ENCODE measurements at regions not wholly inside any gene's neighbourhood (a gene's known extent, or its start where the extent isn't known, plus 50 kb on each side); places are given as distances from the start of the nearest gene placed in this dataset.

DNA sequence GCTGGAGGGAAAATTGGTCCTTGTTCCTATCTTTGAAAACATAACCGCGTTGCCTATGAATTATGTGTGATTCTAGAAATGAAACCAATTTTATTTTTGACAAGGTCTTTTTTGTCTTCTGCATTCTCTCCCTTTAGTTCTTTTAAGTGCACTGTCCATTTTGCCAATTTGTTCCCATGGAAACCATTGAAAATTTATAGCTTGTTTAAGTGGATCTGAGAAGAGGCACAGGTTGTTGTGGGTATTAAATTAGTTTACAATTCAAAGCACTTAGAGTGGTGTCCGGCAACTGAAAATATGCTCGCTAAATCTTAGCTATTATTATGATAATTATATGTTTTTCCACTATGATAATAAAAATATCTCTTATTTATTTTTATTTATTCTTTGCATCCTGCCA lies 107.5 kb upstream of the FSHR start:
- 0 out of 2 replicates have a peak overlapping the region, but pooled peaks have one; percentile 34 for H2AFZ ChIP-seq
- H3K4me3 ChIP-seq = no peak overlapping the region
- no peaks in the 10 kb centered on the region for H3K9me3 Mint-ChIP-seq
- H4K20me1 ChIP-seq (replicated peaks; ENCODE audit: insufficient read depth) = no peaks in the 10 kb centered on the region
- H3K36me3 ChIP-seq (ENCODE audit: insufficient read depth) = no peaks in the 10 kb centered on the region
- H3K9me2 ChIP-seq (ENCODE audit: insufficient read depth) = no peaks in the 10 kb centered on the region; the same call in 1 of the 2 replicates
- DNase-seq (ENCODE audit: low spot score) = no peak
- H3K4me3 Mint-ChIP-seq = no peak overlapping the region
- H3K27ac Mint-ChIP-seq = no peak overlapping the region
- no peaks in the 10 kb centered on the region for H3F3A ChIP-seq (replicated peaks; ENCODE audit: low read depth)
- no peaks in the 10 kb centered on the region for H3K27me3 ChIP-seq (ENCODE audit: insufficient read depth)
- no peak overlapping the region for H3K27ac ChIP-seq (ENCODE audit: low read depth)
- peaks cover 2% of the 10 kb centered on the region for H3K27me3 Mint-ChIP-seq (ENCODE audit: insufficient read depth, low read depth, poor library complexity)
- no peaks in the 10 kb centered on the region for H3K36me3 Mint-ChIP-seq (ENCODE audit: low read depth)
- H3K4me1 Mint-ChIP-seq = peaks cover 2% of the 10 kb centered on the region; the same call in 2 of the 3 replicates
- no peaks in the 10 kb centered on the region for H3K79me2 ChIP-seq (replicated peaks; ENCODE audit: insufficient read depth)
- ATAC-seq = no peak
- TF ChIP-seq ZNF114 (CRISPR knock-in tag; IDR thresholded peaks at IDR 0.05) = no peak
- no peak for TF ChIP-seq JUNB (IDR thresholded peaks at IDR 0.05; ENCODE audit: unreplicated experiment)
- TF ChIP-seq ZNF331 (CRISPR knock-in tag; IDR thresholded peaks at IDR 0.05; ENCODE audit: low read depth) = no peak
- TF ChIP-seq EZH2phosphoT487 (IDR thresholded peaks at IDR 0.05; ENCODE audit: unreplicated experiment) = no peak
- TF ChIP-seq EZH2 (IDR thresholded peaks at IDR 0.05; ENCODE audit: low read depth, unreplicated experiment) = no peak
- no peak overlapping the region for H3K4me2 ChIP-seq
- H3K4me1 ChIP-seq (ENCODE audit: insufficient read depth) = no peaks in the 10 kb centered on the region; the same call in 1 of the 2 replicates

DNA sequence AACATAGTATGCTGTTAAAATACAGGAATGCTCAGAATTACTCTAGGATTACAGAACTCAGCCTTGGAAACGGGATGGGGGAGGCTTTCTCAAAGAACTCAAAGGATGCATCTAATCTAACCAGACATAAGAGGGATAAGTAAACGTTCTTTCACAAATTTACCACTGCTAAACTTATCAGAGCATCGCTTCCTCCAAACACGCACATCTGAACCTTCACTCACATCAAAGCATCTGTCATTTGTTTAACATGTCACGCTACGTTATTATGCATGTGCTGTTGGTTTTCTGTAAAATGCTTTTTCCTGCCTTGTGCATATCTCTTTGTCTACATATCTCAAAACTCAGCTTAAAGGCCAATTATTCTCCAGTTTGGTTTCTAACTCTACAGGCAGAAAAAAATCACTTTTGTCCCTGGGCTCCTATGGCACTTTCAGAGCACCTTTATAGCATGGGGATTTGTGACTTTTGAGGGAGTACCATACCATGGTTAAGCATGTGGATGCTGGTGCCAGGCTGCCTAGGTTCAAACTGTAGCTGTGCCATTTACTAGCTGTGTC lies 106.7 kb upstream of the FSHR start:
- Histone ChIP-seq H3K4me3 (no peak overlapping the region), H3K79me2 (replicated peaks; ENCODE audit: insufficient read depth) (no peaks in the 10 kb centered on the region), H3K9me2 (ENCODE audit: insufficient read depth) (no peaks in the 10 kb centered on the region; the same call in 1 of the 2 replicates), H3F3A (replicated peaks; ENCODE audit: low read depth) (no peaks in the 10 kb centered on the region), H3K4me2 (no peak overlapping the region), H2AFZ (peak overlapping the region; percentile 34; the same call in 1 of the 2 replicates), H3K36me3 (ENCODE audit: insufficient read depth) (no peaks in the 10 kb centered on the region), H4K20me1 (replicated peaks; ENCODE audit: insufficient read depth) (no peaks in the 10 kb centered on the region), H3K27ac (ENCODE audit: low read depth) (no peak overlapping the region), H3K4me1 (ENCODE audit: insufficient read depth) (no peaks in the 10 kb centered on the region; the same call in 1 of the 2 replicates), H3K27me3 (ENCODE audit: insufficient read depth) (no peaks in the 10 kb centered on the region)
- ATAC-seq (no peak), DNase-seq (ENCODE audit: low spot score) (no peak)
- TF ChIP-seq, protein P1, sequence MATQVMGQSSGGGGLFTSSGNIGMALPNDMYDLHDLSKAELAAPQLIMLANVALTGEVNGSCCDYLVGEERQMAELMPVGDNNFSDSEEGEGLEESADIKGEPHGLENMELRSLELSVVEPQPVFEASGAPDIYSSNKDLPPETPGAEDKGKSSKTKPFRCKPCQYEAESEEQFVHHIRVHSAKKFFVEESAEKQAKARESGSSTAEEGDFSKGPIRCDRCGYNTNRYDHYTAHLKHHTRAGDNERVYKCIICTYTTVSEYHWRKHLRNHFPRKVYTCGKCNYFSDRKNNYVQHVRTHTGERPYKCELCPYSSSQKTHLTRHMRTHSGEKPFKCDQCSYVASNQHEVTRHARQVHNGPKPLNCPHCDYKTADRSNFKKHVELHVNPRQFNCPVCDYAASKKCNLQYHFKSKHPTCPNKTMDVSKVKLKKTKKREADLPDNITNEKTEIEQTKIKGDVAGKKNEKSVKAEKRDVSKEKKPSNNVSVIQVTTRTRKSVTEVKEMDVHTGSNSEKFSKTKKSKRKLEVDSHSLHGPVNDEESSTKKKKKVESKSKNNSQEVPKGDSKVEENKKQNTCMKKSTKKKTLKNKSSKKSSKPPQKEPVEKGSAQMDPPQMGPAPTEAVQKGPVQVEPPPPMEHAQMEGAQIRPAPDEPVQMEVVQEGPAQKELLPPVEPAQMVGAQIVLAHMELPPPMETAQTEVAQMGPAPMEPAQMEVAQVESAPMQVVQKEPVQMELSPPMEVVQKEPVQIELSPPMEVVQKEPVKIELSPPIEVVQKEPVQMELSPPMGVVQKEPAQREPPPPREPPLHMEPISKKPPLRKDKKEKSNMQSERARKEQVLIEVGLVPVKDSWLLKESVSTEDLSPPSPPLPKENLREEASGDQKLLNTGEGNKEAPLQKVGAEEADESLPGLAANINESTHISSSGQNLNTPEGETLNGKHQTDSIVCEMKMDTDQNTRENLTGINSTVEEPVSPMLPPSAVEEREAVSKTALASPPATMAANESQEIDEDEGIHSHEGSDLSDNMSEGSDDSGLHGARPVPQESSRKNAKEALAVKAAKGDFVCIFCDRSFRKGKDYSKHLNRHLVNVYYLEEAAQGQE (IDR thresholded peaks at IDR 0.05; ENCODE audit: unreplicated experiment) = no peak
- TF ChIP-seq EZH2phosphoT487 (IDR thresholded peaks at IDR 0.05; ENCODE audit: unreplicated experiment) (no peak), STAT1 (IDR thresholded peaks at IDR 0.05; ENCODE audit: unreplicated experiment) (no peak)
- Mint-ChIP-seq H3K4me3 (no peak overlapping the region), H3K4me1 (peaks cover 2% of the 10 kb centered on the region; the same call in 2 of the 3 replicates), H3K9me3 (no peaks in the 10 kb centered on the region), H3K36me3 (ENCODE audit: low read depth) (no peaks in the 10 kb centered on the region), H3K27me3 (ENCODE audit: insufficient read depth, low read depth, poor library complexity) (no peaks in the 10 kb centered on the region), H3K27ac (no peak overlapping the region)

Data from GM23338 (cell line).